Mammary epithelial cell (primary cell): ENCODE measurements at regions not wholly inside any gene's neighbourhood (a gene's known extent, or its start where the extent isn't known, plus 50 kb on each side); places are given as distances from the start of the nearest gene placed in this dataset.

Experiments used
- CTCF ChIP-seq, 2 donors: IDR thresholded peaks in 1 of 2; conservative IDR thresholded peaks in 1 of 2; 2 replicates each; pipeline ENCODE4 v1.5.1; 2011 to 2012; ENCODE audit warnings: inconsistent platforms in 2 of 2, low read length in 2 of 2, mild to moderate bottlenecking in 2 of 2, control low read depth in 1 of 2, low read depth in 1 of 2; ENCODE audit not compliant: insufficient read depth in 1 of 2; ENCODE audit errors: extremely low read depth in 1 of 2
- EZH2 ChIP-seq: IDR thresholded peaks from 2 replicates; pipeline ENCODE4 v1.6.1; 2012; ENCODE audit warnings: low read length, inconsistent platforms, borderline replicate concordance

GRCh38 chr5:82894716-82895115 lies 182.5 kb downstream of the TMEM167A start:
- TF ChIP-seq CTCF (conservative IDR thresholded peaks at IDR 0.05 in 1 of 2, IDR thresholded peaks at IDR 0.05 in 1 of 2; ENCODE audit: extremely low read depth in 1 of 2, insufficient read depth in 1 of 2, low read depth in 1 of 2, low read length in 2 of 2) (no peak), EZH2 (no peak)
